Suprapubic skin (tissue), 4 donors: ENCODE measurements at regions not wholly inside any gene's neighbourhood (a gene's known extent, or its start where the extent isn't known, plus 50 kb on each side); places are given as distances from the start of the nearest gene placed in this dataset.

ENCODE experiments used
- DNase-seq, 2 donors: peaks; one replicate each; pipeline ENCODE4 v3.0.0-alpha.2; 2019; ENCODE audit warnings: low spot score in 2 of 2
- H3K27ac ChIP-seq: fragments of 200-600 bp; sonication (generic); one replicate; pipeline ENCODE4 v1.5.1; 2019
- H3K27me3 ChIP-seq: fragments of 200-600 bp; sonication (generic); one replicate; pipeline ENCODE4 v1.5.1; 2019
- H3K36me3 ChIP-seq: fragments of 200-600 bp; sonication (generic); one replicate; pipeline ENCODE4 v1.5.1; 2019
- H3K4me1 ChIP-seq: fragments of 200-600 bp; sonication (generic); one replicate; pipeline ENCODE4 v1.5.1; 2019
- H3K4me3 ChIP-seq: fragments of 200-600 bp; sonication (generic); one replicate; pipeline ENCODE4 v1.5.1; 2019; ENCODE audit warnings: mild to moderate bottlenecking
- H3K9me3 ChIP-seq: fragments of 200-600 bp; sonication (generic); one replicate; pipeline ENCODE4 v1.5.1; 2019
- EP300 ChIP-seq: sonication (generic); formaldehyde crosslinking; IDR thresholded peaks from one replicate; pipeline ENCODE4 v1.6.1; 2017; ENCODE audit warnings: antibody characterized with exemption
- POLR2A ChIP-seq, 2 donors: fragments of 450-650 bp; IDR thresholded peaks; one replicate each; pipeline ENCODE4 v1.6.1; 2017; ENCODE audit warnings: antibody characterized with exemption in 2 of 2, mild to moderate bottlenecking in 2 of 2, moderate library complexity in 2 of 2
- POLR2AphosphoS5 ChIP-seq, 3 donors: sonication (generic); formaldehyde crosslinking; IDR thresholded peaks; one replicate each; pipeline ENCODE4 v1.6.1; 2017; ENCODE audit warnings: antibody characterized with exemption in 3 of 3
- WGBS: methylation state at CpG from one replicate; pipeline ENCODE4 v1.1.5; 2018; 5-methylcytosine and 5-hydroxymethylcytosine counted together
- TF ChIP-seq, protein P1 (sequence below), 2 donors: fragments of 200-600 bp in 1 of 2; fragments of 450-650 bp in 1 of 2; sonication (generic) in 1 of 2; IDR thresholded peaks; one replicate each; pipeline ENCODE4 v1.5.1; 2016 to 2019; ENCODE audit warnings: antibody characterized with exemption in 2 of 2, mild to moderate bottlenecking in 1 of 2, moderate library complexity in 1 of 2

DNA sequence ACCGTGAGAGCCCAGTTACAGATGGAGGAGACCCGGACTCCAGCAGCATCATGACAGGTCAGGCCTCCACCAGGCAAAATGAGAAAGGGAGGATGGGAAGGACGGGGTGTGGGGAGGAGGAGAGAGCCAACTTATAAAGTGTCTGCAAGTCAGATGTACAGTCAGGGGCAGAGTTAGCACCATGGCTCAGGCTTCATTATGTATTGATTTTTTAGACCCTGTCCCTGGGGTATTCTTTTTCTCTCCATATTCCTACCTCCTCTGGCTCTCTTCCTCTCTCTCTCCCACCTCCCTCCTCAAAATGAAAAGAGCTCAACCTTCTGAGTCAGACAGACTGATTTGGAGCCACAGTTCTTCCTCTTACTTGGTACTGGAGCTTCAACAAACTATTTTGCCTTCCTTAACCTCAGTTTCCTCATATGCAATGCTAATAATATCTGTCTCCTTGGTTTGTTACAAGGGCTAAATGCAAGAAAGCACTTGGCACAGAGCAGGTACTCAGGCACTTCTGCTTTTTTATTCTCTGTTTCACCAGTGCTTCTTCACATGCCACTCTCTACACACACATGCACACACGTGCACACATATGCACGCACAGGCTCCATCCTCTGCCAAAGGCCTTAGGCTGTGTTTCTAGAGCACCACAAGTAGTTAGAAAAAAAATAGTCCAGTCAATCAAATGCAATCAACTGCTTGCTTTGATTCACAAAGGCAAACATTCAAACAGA is 92.3 kb upstream of the PKDCC start:
- Histone ChIP-seq H3K27ac (no peak overlapping the region), H3K4me1 (no peaks in the 10 kb centered on the region), H3K9me3 (no peaks in the 10 kb centered on the region), H3K27me3 (no peaks in the 10 kb centered on the region), H3K4me3 (no peak overlapping the region), H3K36me3 (no peaks in the 10 kb centered on the region)
- DNase-seq: no peak
- WGBS: 71% methylated on average over 5 of the region's 5 CpGs
- no peak for TF ChIP-seq POLR2A (IDR thresholded peaks at IDR 0.05)

DNA sequence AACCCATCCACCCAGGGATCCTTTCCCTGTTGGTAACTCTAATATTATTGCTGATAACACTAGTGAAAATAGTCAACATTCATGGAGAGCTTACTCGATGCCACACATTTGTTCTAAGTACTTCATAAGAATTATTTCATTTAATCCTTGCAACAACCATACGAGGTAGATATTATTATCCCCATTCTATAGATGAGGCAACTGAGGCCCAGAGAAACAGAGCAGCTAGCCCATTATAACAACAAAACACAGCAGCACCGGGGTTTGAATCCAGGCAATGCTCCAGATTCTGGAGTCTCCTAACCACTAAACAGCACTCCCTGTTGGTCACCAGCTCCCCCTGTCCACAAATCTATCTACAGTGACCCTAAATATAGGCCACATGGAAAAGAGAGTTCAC is 90.4 kb upstream of the PKDCC start:
- TF ChIP-seq POLR2AphosphoS5 (IDR thresholded peaks at IDR 0.05) (no peak), POLR2A (IDR thresholded peaks at IDR 0.05) (no peak), EP300 (no peak)
- TF ChIP-seq, protein P1, sequence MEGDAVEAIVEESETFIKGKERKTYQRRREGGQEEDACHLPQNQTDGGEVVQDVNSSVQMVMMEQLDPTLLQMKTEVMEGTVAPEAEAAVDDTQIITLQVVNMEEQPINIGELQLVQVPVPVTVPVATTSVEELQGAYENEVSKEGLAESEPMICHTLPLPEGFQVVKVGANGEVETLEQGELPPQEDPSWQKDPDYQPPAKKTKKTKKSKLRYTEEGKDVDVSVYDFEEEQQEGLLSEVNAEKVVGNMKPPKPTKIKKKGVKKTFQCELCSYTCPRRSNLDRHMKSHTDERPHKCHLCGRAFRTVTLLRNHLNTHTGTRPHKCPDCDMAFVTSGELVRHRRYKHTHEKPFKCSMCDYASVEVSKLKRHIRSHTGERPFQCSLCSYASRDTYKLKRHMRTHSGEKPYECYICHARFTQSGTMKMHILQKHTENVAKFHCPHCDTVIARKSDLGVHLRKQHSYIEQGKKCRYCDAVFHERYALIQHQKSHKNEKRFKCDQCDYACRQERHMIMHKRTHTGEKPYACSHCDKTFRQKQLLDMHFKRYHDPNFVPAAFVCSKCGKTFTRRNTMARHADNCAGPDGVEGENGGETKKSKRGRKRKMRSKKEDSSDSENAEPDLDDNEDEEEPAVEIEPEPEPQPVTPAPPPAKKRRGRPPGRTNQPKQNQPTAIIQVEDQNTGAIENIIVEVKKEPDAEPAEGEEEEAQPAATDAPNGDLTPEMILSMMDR (IDR thresholded peaks at IDR 0.05): no peak
- H3K9me3 ChIP-seq: no peaks in the 10 kb centered on the region
- no peak overlapping the region for H3K27ac ChIP-seq
- H3K4me3 ChIP-seq: no peak overlapping the region
- peaks cover 3% of the 10 kb centered on the region for H3K27me3 ChIP-seq
- no peaks in the 10 kb centered on the region for H3K4me1 ChIP-seq
- no peak for DNase-seq
- 94% methylated on average over 3 of the region's 3 CpGs for WGBS
- no peaks in the 10 kb centered on the region for H3K36me3 ChIP-seq

DNA sequence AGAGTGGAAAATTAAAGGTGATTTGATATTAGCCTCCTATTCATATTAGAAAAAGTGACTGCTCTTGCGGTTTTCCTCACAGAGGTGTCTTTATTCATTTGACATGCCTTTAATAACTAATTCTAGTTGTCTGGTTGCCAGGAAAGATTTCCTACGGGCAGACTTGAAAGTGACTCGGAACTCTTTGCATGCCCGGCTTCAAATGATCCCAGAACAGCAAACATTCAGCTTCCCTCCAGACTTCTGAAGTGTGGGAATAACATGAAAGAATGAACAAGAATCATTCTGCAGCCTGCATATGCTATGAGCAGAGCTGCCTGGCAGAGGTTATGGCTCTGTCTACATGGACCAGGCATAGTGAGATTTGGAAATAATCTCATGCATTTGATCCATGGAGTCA is 89.6 kb upstream of the PKDCC start:
- no peaks in the 10 kb centered on the region for H3K9me3 ChIP-seq
- no peak for DNase-seq
- no peak for TF ChIP-seq POLR2AphosphoS5 (IDR thresholded peaks at IDR 0.05)
- TF ChIP-seq, protein P1 (IDR thresholded peaks at IDR 0.05): no peak
- H3K27ac ChIP-seq: no peak overlapping the region
- H3K27me3 ChIP-seq: peaks cover 3% of the 10 kb centered on the region
- WGBS: 40% methylated on average over 4 of the region's 4 CpGs
- no peak overlapping the region for H3K4me3 ChIP-seq
- no peaks in the 10 kb centered on the region for H3K36me3 ChIP-seq
- H3K4me1 ChIP-seq: peaks cover 2% of the 10 kb centered on the region

DNA sequence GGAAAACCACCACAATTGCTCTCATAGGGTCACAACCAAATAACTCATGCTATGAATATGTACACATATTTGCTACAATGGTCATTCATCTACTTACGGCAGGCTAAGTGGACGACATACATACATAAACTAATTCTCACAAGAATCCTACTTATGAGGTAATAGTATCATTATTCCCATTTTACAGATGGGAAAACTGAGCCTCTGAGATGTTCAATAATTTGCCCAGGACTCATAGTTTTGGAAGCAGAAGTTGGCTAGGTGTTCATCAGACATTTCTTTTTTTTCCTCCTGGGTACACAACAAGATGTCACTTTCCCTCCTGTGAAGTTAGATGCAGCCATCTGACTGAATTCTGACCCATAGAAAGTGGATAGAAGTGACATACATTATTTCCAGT is 89.0 kb upstream of the PKDCC start:
- TF ChIP-seq EP300 (no peak), POLR2A (IDR thresholded peaks at IDR 0.05) (no peak), POLR2AphosphoS5 (IDR thresholded peaks at IDR 0.05) (no peak)
- TF ChIP-seq, protein P1 (IDR thresholded peaks at IDR 0.05): no peak
- Histone ChIP-seq H3K4me3 (no peak overlapping the region), H3K27ac (no peak overlapping the region), H3K27me3 (peaks cover 3% of the 10 kb centered on the region), H3K4me1 (peaks cover 7% of the 10 kb centered on the region), H3K36me3 (no peaks in the 10 kb centered on the region), H3K9me3 (no peaks in the 10 kb centered on the region)
- DNase-seq: no peak
- WGBS: 94% methylated on average over 2 of the region's 2 CpGs

DNA sequence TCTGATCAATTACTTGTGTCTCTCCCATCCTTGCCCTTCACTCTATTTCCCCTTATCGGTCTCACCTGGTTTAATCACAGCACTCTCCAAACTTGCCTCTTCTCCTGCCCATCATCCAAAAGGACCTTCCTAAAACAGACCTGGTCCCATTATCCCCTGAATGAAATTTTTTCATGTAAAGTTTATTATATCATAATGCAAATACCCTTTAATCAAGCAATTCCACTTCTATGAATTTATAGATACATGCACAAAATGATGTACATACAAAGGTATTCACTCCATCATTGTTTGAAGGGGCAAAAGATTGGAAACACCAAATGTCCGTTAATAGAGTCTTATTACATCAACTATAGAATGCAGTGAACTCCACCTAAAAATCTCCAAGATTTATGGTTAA is 88.1 kb upstream of the PKDCC start:
- Histone ChIP-seq H3K36me3 (no peaks in the 10 kb centered on the region), H3K9me3 (no peaks in the 10 kb centered on the region), H3K4me3 (no peak overlapping the region), H3K27me3 (peaks cover 3% of the 10 kb centered on the region), H3K4me1 (peaks cover 17% of the 10 kb centered on the region), H3K27ac (no peak overlapping the region)
- TF ChIP-seq EP300 (no peak), POLR2AphosphoS5 (IDR thresholded peaks at IDR 0.05) (no peak), POLR2A (IDR thresholded peaks at IDR 0.05) (no peak)
- TF ChIP-seq, protein P1 (IDR thresholded peaks at IDR 0.05): no peak
- 99% methylated on average over 2 of the region's 2 CpGs for WGBS
- no peak for DNase-seq
